Daoy (cell line): ENCODE measurements at regions not wholly inside any gene's neighbourhood (a gene's known extent, or its start where the extent isn't known, plus 50 kb on each side); places are given as distances from the start of the nearest gene placed in this dataset.
"Not testable (repeated sequence)": the region's sequence is repeated elsewhere in the genome, so short reads cannot be mapped to it uniquely, and the experiment has no call there.

Source experiments
- DNase-seq: peaks from one replicate; pipeline ENCODE4 v3.0.0-alpha.2; 2015; ENCODE audit warnings: low read depth

DNA sequence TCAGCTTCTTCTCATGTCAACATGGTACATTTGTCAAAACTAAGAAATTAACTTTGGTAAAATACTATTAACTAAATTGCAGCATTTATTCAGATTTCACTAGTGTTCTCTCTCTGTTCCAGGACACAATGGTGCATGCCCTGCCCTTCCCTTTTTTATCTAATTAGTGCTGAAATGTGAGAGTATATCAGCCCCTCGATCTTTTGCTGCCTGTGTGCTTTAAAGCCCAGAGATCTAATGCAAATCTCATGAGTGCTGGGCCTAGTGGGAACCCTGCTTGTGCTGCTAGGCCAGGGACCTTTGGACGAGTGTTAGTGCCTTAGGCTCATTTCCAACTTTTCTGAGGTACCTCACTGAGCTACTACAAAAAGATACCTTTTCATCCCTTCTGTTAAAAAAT, 221.1 kb upstream of the EDNRB start:
- DNase-seq, result no peak

DNA sequence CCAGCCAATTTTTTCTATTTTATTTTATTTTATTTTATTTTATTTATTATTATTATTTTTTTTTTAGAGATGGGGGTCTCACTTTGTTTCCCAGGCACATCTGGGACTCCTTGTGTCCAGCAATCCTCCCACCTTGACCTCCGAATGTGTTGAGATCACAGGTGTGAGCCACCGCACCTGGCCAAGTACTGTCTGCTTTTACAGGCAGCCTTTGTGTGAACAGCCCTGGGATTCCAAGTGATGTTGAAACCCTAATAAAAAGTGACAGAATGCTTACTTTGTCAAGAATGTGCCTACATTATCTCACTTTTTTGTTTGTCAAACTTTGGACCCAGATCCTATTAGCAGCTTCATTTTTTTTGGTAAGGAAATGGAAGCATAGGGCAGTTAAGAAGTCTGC, 220.1 kb upstream of the EDNRB start:
- no peak for DNase-seq

DNA sequence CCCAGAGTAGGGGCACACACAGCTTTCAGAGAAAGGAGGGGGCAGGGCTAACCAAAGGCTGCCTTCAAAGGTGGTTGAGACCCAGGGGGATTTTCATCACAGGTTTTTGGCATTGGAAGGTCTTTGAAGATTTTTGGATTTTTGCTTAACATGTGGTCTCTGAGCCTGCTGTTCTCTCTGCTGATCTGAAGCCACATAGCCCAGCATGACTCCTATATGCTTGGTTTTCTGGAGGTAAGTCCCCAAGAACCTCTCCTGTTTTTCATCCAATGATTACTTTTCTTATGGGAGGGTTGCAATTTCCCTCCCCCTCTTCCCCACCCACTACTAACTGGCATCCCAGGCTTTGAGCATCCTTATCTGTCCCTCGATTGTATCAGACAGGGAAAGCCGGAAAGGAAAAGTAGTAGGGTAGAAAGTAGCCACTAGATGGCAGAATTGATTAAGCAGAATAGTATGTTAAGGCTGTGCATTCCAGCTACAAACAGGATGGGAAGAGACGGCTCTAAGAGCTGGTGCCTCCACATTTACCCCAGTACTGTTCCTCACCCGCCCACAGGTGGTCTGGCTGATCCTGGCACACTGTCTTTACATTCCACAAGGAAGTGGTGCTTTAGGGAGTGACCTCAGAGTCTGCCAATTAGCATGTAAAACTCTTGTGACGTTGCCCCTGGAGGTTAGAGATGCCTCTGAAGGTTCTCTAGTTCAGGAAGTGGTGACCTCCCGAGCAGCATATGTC, 218.9 kb upstream of the EDNRB start:
- peak; percentile 47 for DNase-seq

GRCh38 chr13:78136966-78137365, 218.3 kb upstream of the EDNRB start:
- no peak for DNase-seq

DNA sequence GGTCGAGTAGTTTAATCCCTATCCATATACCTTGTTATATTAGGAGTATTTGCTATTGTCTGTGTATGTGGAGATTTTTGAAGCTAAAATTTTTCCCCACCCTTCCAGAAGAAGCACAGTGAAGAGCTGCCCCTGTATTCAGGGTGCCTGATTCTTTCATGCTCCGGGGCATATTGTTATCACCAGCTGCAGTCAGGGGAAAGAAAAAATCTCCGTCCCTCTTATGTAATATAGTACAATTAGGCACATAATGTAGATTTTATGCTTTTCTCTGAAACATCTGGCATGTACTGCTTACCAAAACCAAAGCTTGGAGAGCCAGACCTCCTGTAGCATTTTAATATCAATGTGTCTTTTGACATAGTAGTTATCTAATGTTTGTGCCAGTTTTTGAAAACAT, 214.9 kb upstream of the EDNRB start:
- DNase-seq, result no peak

DNA sequence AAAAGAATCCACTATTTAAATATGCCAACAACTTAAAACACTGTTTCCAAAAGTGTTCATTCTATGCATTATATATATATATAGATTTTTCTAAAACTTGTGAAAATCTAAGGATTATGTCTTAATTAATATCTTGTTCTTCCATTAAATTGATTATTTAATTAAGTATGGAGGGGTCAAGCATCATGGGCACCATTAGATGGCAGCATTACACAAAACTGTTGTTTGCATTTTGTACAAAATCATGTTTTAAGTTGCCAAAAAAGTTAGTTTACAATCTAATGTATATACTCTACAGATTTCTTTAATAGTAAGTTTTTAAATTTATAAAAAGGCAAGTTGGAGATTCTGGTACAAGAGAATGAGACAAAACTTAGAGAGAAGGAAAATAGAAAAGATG, 213.2 kb upstream of the EDNRB start:
- DNase-seq, result no peak

DNA sequence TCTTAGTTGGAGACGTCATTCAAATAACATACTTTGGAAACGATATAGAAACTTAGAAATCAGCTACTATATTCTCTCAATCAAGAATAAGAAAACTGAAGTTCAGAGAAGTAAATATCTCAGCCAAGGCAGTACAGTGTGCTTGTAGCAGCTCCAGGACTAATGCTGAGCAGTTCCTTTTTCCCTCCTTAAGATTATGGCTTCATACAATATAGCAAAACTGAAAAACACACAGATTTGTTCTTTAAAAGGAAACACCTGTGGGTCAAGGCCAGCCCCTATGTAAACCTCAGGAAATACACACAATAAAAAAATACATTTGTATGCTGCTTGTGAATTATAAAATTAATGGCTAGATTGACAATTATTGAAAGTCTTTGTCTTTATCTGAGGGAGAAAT, 212.7 kb upstream of the EDNRB start:
- DNase-seq, result no peak

- no peak for DNase-seq
These were observed 211.2 kb upstream of the EDNRB start for GRCh38 chr13:78129823-78130222.

- DNase-seq, result no peak
These were observed 210.7 kb upstream of the EDNRB start for GRCh38 chr13:78129359-78129758.

DNA sequence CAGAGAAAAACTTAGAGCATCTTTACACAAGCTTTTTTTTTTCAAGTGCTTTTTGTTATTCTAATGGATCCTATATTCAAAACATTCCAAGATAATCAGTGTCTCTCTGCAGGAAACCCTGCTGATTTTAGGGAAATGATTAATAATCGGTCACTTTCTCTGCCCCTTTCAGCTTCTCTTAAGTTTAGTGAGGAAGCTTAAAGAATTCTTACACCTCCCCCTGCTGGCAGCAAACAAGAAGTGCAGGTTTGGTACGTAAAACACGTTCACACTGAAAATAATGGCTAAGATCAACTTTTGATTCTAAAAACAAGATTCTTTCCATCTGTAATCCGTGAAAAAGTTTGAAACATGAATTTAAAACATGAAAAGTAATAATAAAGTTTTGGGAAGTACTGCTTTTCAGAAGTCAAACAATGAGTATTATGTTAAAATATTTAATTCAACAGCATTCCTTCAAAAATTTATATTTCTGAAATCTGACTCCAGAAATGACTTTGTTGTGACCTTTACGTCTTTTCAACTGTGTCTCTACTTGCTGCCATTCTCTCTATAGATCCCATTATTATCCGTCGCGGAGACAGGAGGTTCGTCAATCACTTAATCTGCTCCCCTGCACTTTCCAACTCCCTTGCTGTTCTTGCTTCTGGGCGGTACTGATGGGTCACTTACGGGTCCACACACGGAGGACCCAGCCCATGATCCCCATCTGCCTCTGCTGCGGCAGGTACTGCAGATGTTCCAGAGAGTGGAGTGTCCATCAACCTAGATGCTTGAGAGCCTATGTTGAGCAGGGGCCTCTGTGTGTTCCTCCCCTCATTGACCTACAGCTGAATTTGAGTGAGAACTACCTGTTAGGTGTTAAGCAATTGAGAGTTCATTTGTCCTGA, 203.1 kb upstream of the EDNRB start:
- DNase-seq, result peak; percentile 40

DNA sequence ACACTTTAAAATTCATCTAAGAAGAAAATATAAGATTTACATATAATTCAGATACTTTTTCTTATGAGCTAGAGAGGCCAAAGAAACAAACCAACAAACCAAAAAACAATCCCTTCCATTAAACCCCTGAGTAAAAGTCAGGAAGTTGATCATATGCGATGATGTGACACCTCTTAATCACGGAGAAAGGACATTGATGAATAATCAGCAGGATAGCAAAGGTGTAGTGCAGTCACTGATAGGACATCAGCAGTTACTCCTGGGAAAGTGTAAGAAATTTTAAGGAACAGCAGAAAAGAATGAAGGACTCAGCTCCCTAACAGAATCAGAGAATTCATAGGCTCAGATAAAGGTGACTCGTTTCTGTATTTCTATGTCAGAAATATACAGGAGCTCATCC, 202.4 kb upstream of the EDNRB start:
- no peak for DNase-seq

- DNase-seq, result not testable (repeated sequence)
These were observed 201.5 kb upstream of the EDNRB start for GRCh38 chr13:78120144-78120543.

DNA sequence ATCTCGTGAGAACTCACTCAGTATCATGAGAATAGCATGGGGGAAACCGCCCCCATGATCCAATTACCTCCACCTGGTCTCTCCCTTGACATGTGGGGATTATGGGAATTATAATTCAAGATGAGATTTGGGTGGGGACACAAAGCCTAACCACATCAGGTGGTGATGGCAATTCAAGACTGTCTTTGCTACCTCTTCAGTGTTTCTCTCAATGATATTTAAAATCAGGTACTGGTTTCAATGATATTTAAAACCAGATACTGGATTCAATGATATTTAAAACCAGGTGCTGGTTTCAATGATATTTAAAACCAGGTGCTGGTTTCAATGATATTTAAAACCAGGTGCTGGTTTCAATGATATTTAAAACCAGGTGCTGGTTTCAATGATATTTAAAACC, 198.4 kb upstream of the EDNRB start:
- DNase-seq, result not testable (repeated sequence)

DNA sequence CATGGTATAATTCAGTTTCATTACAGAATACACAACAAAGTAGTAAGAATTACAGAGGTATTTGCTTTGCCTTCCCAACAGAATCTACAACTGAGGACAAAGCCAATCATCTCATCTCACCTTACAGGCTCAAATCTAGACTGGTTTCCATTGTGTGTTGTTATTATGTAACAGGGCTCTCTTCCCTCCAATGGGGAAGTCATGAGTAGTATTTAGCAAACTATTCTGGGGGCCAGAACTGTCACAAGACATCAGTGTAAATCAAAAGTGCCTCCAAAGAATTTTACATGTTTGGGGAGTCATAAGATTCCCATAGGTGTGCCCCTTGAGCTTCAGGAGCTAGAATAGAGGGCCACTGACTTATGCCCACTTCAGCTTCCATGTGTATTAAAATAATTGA, 187.0 kb upstream of the EDNRB start:
- no peak for DNase-seq

DNA sequence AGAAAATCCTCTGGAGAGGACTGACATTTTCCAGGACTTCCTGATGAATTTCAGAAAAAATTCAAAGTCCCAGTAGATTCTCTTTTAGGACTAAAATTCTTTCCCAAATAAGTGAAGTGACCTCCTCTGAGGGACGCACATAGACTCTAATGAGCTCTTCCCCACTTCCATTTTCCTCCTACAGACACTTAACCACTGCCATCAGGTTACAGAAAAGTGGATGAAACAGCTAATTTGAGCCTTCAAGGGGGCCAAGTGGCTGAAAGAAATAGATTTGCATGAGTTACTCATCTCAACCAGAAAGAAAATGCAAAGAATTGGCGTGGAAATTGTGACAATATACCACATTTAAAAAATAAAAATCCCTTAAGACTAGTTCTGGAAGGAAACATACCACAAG, 185.3 kb upstream of the EDNRB start:
- DNase-seq, result no peak

DNA sequence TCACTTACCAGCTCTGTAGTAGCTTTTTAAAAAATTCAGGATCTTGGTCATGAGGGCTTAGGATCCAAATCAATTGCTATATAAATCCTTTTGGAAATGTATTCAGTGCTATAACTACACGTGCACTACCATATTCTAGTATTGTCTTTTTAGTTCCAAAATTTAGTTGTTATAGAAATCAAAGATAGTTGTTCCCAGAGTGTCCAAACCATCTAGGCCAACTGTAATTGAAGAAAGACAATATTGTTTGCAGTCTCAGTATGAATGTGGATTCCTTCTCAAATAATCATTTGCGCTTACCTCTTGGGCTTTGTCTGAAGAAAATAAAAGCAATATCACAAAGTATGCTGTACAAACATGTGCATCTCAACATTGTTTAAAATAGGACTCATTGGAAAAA, 184.1 kb upstream of the EDNRB start:
- DNase-seq, result no peak

GRCh38 chr13:78102121-78102677, 183.6 kb upstream of the EDNRB start:
- no peak for DNase-seq

DNA sequence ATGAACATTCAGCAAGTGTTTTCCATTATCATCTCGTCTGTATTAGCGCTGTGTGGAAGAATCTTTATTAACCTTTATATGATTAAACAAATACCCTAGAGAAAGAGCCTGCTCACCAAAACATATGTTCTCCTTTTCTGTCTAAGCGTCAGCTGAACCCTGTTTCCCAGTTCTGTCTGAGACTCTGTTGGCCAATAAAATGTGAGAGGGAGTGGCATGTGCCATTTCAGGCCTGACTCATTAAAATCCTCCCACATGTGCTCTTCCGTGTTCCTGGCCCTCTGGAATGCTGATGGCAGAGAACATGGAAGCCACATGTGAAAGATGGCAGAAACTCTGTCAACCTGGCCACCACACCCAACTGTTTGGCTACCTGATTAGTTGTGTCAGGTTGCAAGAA, 181.9 kb upstream of the EDNRB start:
- DNase-seq, result peak; percentile 2

- DNase-seq, result no peak
These were observed 179.6 kb upstream of the EDNRB start for GRCh38 chr13:78098249-78098648.

DNA sequence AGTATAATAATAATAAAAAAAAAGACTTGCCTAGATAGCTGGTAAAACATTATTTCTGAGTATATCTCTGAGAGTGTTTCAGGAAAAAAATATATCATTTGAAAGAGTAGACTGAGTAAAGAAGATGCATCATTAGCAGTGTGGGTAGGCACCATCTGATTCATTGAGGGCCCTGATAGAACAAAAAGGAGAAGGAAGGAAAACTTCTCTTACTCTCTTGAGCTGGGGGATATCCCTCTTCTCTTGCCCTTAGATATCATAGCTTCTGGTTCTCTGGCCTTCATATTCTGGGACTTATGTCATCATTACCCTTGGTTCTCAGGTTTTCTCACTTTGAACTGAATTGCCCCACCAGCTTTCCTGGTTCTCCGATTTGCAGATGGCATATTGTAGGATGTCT, 177.6 kb upstream of the EDNRB start:
- no peak for DNase-seq

DNA sequence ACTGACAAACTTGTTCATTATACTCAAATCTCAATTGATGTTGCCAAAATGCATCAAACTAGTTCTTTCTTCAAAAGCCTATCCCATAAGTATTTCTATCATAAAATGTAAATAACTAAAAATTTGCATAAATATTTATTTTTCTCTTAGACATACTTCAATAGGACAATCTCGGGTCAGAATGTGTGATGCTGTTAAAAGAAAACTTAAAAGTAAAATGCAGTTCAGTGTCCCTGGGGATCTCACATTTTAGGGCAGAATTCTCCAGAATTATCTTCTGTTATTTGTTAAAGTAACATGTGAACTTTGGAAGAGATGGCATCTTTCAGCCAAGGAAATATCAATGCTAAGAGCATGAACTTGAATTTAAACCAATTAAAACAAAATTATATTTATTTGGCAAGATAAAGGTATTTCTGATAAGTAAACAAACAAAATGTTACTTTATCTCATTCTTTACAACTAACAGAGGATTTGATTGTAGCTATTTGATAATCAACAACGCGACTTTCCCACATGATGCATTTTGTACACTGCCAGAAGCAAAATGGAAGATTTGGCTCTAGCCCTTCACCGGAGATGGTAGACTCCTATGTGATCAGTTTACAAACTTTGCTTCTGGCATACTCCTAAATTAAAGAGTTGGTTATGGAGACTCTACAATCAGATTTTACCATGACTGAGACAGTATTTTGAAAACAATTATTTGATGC, 169.5 kb upstream of the EDNRB start:
- no peak for DNase-seq
